ENCODE measurements at regions not wholly inside any gene's neighbourhood (a gene's known extent, or its start where the extent isn't known, plus 50 kb on each side); places are given as distances from the start of the nearest gene placed in this dataset.

GRCh38 chr6:148107911-148108310 is 234.7 kb upstream of the SASH1 start:
- Histone ChIP-seq H3K9me3 (replicated peaks in 1 of 2; ENCODE audit: control insufficient read depth in 1 of 2, insufficient read depth in 1 of 2, low read length in 2 of 2) (no peaks in the 10 kb centered on the region), H3K27ac (ENCODE audit: low read depth in 1 of 2, low read length in 2 of 2) (no peak overlapping the region), H3K79me2 (ENCODE audit: insufficient read depth, low read length) (no peaks in the 10 kb centered on the region), H3K27me3 (ENCODE audit: control insufficient read depth in 2 of 2, insufficient read depth in 2 of 2, low read length in 2 of 2) (no peaks in the 10 kb centered on the region), H2AFZ (ENCODE audit: insufficient read depth, low read depth, low read length, poor library complexity, severe bottlenecking) (no peak overlapping the region), H3K4me2 (replicated peaks; ENCODE audit: extremely low read depth, low read length, poor library complexity, severe bottlenecking) (no peak overlapping the region), H3K4me3 (replicated peaks in 1 of 3; ENCODE audit: low read depth in 2 of 3, low read length in 3 of 3) (no peak overlapping the region), H3K9ac (ENCODE audit: insufficient read depth, low read length, poor library complexity, severe bottlenecking) (no peak overlapping the region), H3K4me1 (ENCODE audit: control insufficient read depth in 1 of 2, insufficient read depth in 2 of 2, low read length in 2 of 2) (no peaks in the 10 kb centered on the region), H3K36me3 (replicated peaks in 1 of 2; ENCODE audit: control insufficient read depth in 1 of 2, insufficient read depth in 2 of 2, low read length in 2 of 2) (no peaks in the 10 kb centered on the region), H4K20me1 (ENCODE audit: insufficient read depth, low read length) (no peaks in the 10 kb centered on the region)
- no peak for DNase-seq
- Mint-ChIP-seq H3K4me3 (no peak overlapping the region), H3K4me1 (no peaks in the 10 kb centered on the region), H3K27me3 (ENCODE audit: low read depth in 3 of 3) (no peaks in the 10 kb centered on the region), H3K27ac (no peak overlapping the region), H3K36me3 (no peaks in the 10 kb centered on the region), H3K9me3 (peaks cover 0 to 5% (median 2%) of the 10 kb centered on the region in 7 donors)
- 71% methylated on average over 1 of the region's 3 CpGs for WGBS (ENCODE audit: insufficient coverage)
- no peak for TF ChIP-seq CTCF (IDR thresholded peaks at IDR 0.05)
- intact Hi-C loops (cut with micrococcal nuclease), result no loop called here

DNA sequence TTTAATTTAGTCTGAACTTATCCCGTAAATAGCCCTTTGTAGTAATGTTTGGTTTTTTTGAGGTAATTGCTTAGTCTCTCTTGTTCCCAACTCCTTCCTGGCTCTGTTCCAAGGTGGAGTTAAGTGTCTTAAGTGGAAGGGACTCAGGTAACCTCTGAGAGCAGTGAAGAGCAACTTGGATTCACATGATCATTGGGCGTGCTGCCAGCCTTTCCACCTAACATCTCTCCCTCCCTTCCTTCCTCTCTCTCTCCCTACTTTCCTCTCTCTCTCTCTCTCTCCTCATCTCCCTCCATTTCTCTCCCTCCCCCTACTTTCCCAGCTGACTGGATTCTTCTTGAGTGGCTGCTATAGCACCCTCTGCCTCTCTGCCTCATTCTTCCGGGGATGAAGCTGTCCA is 232.9 kb upstream of the SASH1 start:
- H2AFZ ChIP-seq (ENCODE audit: insufficient read depth, low read depth, low read length, poor library complexity, severe bottlenecking), result no peak overlapping the region
- Mint-ChIP-seq H3K27ac (no peak overlapping the region), H3K4me1 (no peaks in the 10 kb centered on the region), H3K4me3 (no peak overlapping the region), H3K9me3 (peaks cover 0 to 5% (median 2%) of the 10 kb centered on the region in 7 donors), H3K36me3 (no peaks in the 10 kb centered on the region), H3K27me3 (ENCODE audit: low read depth in 3 of 3) (no peaks in the 10 kb centered on the region)
- no peak overlapping the region for H3K27ac ChIP-seq (ENCODE audit: low read depth in 1 of 2, low read length in 2 of 2)
- H3K4me3 ChIP-seq (replicated peaks in 1 of 3; ENCODE audit: low read depth in 2 of 3, low read length in 3 of 3), result no peak overlapping the region
- H3K27me3 ChIP-seq (ENCODE audit: control insufficient read depth in 2 of 2, insufficient read depth in 2 of 2, low read length in 2 of 2), result no peaks in the 10 kb centered on the region
- H3K4me2 ChIP-seq (replicated peaks; ENCODE audit: extremely low read depth, low read length, poor library complexity, severe bottlenecking), result no peak overlapping the region
- no peak overlapping the region for H3K9ac ChIP-seq (ENCODE audit: insufficient read depth, low read length, poor library complexity, severe bottlenecking)
- H3K79me2 ChIP-seq (ENCODE audit: insufficient read depth, low read length), result no peaks in the 10 kb centered on the region
- TF ChIP-seq CTCF (IDR thresholded peaks at IDR 0.05), result no peak
- no peaks in the 10 kb centered on the region for H3K36me3 ChIP-seq (replicated peaks in 1 of 2; ENCODE audit: control insufficient read depth in 1 of 2, insufficient read depth in 2 of 2, low read length in 2 of 2)
- H4K20me1 ChIP-seq (ENCODE audit: insufficient read depth, low read length), result no peaks in the 10 kb centered on the region
- H3K9me3 ChIP-seq (replicated peaks in 1 of 2; ENCODE audit: control insufficient read depth in 1 of 2, insufficient read depth in 1 of 2, low read length in 2 of 2), result no peaks in the 10 kb centered on the region
- WGBS (ENCODE audit: insufficient coverage), result 80% methylated on average over 2 of the region's 3 CpGs
- intact Hi-C loops (cut with micrococcal nuclease), result no loop called here
- DNase-seq, result no peak
- H3K4me1 ChIP-seq (ENCODE audit: control insufficient read depth in 1 of 2, insufficient read depth in 2 of 2, low read length in 2 of 2), result no peaks in the 10 kb centered on the region
